HUDEP-2 (cell line): ENCODE measurements at regions not wholly inside any gene's neighbourhood (a gene's known extent, or its start where the extent isn't known, plus 50 kb on each side); places are given as distances from the start of the nearest gene placed in this dataset.
"Not testable (repeated sequence)": the region's sequence is repeated elsewhere in the genome, so short reads cannot be mapped to it uniquely, and the experiment has no call there.

Experiments
- DNase-seq, 76 experiments: peaks; one replicate each; lab custom pipeline; 2025; ENCODE audit not compliant: unreplicated experiment in 76 of 76; lab: John Stamatoyannopoulos, UW

DNA sequence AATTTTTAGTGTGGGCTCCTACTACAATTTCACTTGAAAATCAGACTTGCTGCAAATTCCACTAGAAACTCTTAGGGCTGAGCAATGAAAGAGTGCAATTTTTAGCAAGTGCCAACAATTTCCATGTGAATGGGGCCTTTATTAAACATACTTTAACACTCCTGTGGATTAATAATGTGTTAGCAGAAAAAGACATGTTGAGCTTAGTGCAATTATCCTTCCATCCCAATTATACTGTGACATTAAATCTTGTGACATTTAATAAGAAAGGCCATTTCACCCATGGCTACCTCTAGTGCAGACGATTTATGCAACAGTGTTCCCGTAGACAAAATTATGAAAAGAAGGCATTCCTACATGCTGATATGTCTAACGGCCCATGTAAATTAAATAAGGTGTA, 639.7 kb downstream of the STK39 start:
- DNase-seq: no peak

DNA sequence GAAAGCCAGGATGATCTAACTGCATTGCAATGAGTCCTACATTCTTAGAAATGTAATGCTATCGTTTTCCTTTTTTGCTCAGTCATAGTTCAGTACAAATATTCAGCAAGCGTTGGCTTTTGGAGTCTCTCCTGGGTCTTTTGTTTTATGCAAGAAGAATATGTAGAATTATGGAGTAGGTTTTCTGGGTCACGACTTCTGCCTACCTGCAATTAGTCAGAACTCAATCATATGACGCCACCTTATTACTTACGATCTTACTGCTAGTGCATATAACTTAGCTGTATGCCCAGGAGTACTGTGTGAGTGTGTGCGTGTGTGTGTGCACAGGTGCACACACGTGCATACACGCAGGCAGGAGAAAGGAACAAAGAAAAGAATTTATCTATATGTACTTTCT, 640.2 kb downstream of the STK39 start:
- DNase-seq: no peak

DNA sequence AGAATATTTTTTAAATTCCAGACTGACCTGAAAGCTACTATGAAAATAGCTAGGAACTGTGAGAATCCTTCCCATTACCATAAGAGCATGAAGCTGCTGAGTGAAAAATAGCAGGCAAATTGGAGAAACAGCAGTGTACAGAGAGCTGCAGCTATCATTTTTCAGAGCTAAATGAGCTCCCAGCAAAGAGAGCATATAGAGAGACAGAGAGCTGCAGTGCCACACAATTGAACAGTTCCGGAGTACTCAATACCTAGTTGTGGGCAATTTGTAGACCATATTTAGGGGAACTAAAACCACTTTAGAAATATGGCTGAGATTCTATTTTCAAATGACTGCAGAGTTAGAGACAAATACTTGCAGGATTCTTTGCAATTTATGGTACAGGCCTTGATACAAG, 645.3 kb downstream of the STK39 start:
- DNase-seq: no peak

DNA sequence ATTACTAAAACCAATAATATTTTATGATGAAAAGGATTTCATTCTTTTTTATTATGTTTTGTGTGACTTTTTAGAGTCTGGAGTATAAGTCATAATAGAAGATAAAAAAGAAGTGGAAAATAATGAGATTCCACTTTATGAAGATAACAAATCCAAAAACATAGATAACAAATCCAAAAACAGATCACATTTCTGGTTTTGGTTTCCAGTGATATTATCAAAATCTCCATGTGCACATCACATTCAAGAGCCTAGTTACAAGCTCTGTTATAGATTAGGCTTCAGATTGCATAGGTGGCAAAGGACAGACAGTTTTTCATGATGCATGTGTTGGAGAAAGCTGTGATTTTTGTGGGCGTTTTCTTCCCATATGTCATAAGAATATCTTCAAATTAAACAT, 648.2 kb downstream of the STK39 start:
- no peak for DNase-seq

DNA sequence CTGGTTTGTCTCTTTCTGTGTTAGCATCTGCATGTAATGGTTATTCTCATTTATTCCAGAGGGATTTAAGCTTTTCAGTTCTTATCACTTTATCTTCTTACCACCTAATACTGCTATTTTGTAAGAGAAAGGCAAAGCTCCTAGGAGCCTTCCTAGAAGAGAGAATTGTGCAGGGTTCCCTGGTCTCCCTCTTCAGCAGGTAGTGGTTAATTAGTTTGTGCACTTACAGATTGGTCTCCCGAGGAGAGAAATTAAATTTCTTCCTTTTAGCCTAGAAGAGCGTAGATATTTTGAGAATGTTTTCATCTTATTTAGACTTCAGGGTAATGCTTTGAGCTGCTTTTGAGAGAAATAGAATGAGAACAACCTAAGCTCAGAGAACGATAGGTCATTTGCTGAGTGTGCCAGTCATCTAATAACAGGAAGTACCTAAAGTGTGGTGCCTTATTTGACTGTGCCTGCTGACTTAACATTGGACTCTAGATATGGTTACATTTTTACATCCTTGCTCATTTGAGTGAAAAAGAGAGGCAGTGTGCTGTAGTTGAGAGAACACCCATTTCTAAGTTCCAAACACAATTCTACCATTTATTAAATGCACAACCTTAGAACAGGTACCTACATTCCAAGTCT, 651.4 kb downstream of the STK39 start:
- DNase-seq: no peak

DNA sequence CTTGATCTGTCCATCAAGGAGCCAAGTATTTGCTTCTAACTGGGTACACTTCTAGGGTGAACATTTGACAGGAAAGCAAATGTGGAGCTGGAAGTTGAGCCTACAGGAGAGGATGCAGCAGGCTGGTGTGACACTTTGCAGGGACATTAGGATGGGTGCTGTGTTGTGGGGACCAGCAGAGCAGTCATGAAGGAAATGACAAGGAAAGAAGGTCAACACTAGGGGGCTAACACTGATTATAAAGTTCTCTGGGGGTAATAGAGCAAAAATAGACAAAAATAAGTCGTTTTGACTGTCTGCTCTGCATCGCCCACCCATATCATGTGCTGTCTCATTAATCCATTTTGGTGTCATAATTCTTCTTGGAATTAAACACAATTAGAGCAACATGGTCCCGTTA, 652.4 kb downstream of the STK39 start:
- DNase-seq: no peak

DNA sequence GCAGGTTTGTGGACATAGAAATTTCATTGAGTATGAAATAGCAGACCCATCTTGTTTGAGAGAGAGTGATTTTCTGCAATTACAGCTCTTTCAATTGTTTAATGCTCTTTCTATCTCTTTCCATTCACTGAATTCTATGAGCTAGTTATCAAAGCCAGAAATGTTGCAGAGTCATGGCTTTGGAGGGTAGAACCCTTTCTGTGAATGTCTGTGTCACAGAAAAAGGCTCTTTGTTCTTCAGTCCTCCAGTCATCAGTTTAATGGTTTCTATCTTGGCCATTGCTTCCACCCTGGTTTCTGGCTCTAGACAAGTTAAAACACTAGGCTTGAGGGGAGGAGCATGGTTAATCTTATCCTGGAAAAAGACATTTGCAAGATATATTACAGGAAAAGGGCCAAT, 655.0 kb downstream of the STK39 start:
- DNase-seq: no peak

DNA sequence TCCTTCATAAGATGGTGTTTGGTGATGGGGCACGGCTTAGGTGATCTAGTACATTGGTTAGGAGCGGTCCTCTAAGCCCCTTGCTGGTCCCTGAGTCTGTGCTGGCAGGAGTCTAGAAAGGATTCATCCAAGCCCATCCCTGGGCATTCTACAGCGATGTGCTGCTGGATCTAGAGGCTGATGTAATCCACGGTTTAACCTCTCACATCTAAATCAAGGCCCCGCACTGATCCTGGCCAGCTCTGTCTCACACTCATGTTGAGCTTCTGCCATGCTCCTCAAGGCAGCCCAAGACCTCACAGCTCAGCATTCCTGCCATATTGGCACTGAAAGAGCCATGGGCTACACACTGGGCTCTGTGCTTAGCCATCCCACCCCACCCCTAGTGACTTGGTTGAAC, 664.8 kb downstream of the STK39 start:
- DNase-seq: no peak

DNA sequence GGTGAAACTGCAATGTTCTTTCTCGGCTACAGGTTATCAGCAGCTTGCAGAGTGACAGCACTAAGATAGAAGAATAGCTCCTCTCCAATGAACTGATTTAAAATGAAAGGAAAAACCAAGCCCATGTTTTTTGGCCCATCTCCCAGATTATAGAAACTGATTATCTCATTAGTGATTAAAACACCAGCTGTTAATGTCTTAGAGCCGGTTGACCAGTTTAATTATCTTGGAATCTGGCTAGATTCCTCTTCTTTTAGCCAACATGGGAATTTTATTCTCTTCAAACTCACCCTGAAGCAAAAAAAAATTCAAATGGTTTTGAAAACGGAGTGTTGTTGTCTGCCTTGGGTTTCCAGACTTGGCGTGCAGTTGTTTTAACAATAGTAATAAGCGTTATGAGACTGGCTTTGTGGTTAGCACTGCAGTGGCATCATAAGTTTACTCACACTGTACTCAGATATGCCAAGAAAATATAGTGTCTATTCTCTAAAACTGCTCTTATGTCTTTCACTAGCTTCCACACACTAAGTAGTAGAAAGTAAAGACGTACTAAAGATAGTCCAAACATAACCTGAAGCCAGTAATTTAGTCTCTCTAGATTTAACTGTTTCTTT, 665.3 kb downstream of the STK39 start:
- DNase-seq: no peak

DNA sequence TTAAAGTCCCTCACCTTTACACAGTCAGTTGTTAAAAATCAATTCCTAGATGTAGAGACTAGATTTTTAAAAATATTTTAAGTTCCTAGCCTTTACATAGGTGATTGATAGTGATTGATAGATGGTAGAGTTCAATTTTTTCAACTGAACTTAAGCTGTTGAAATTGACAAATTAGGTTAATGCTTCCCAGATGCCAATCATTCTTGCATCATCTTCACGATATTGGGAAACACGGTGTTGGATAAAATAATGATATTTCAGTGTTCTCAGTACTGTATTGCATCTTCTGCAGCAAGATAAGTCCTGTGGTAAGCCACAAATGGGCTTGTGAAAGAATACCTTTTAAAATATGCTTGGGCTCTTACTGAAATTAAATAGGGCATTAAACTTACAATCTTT, 667.6 kb downstream of the STK39 start:
- DNase-seq: no peak

DNA sequence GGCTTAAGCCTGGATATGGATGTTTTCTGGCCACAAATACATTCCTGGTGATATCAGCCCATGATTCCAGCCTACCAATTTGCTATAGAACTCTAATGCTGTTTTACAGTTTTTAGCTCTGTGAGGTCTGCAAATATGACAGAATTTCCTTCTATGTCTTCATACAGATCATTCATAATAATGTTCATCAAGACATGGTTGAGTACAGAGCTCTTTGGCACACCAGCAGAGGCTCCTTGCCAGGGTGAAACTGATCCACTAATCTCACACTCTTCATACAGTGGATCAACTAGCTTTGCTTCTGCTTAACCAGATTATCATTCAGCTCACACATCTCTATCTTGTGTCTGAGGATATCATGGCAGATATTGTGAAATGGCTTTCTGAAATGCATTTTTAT, 672.1 kb downstream of the STK39 start:
- no peak for DNase-seq

DNA sequence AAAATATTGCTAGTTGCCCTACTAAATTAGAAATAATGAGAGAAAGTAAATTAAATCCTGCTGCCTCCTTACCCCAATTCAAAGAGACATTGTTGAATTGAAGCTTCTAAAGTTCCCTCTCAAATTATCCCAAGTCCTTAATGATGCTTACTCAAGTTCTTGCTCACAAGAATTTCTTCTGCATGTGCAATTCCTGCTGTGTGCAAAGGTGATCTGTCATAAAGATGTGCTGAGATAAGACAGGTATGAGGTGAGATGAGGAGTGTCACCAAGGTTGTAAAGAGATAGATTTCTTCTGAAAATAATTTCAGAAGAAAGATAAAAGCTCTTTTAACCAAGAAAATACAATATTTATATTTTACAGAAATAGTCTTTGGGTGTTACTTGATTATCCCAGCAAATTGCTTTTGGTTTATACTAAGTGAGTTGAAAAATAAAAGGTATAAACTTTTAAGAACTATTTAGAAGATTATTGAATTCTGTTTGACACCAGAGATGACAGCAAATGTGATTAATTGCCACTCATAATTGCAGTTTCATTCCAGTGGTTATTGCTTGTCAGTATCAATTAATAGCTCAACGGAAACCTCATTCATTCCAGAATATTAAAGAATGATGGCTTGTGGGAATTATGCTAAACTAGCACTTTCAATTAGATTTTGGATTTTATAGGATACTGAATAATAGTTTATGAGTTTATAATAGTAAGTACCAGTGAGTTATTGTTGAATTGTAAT, 674.3 kb downstream of the STK39 start:
- DNase-seq: no peak

DNA sequence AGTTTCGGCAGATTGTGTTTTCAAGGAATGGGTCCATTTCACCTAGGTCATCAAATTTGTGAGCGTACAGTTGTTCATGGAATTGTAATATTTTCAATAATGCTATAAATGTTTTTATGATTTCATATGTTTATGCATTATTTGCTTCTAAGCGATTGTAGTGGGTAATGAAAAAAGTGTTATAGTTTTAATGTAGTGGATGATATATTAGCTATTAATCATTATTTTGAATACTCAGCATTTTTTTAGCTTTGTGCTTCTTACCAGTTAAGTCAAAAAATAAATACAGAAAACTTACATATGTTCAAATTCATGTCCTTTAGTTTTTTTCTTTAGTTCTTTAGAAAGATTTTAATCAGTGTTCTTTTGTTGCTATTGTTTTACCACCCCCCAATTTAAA, 677.0 kb downstream of the STK39 start:
- no peak for DNase-seq

DNA sequence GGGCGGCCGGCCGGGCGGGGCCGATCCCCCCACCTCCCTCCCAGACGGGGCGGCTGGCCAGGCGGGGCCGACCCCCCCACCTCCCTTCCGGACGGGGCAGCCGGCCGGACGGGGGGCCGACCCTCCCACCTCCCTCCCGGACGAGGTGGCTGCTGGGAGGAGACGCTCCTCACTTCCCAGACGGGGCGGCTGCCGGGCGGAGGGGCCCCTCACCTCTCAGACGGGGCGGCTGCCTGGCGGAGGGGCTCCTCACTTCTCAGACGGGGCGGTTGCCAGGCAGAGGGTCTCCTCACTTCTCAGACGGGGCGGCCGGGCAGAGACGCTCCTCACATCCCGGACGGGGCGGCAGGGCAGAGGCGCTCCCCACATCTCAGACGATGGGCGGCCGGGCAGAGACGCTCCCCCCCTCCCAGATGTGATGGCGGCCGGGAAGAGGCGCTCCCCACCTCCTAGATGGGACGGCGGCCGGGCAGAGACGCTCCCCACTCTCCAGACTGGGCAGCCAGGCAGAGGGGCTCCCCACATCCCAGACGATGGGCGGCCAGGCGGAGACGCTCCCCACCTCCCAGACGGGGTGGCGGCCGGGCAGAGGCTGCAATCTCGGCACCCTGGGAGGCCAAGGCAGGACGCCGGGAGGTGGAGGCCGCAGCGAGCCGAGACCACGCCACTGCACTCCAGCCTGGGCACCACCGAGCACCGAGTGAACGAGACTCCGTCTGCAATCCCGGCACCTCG, 675.8 kb downstream of the XIRP2 start:
- DNase-seq: not testable (repeated sequence)

DNA sequence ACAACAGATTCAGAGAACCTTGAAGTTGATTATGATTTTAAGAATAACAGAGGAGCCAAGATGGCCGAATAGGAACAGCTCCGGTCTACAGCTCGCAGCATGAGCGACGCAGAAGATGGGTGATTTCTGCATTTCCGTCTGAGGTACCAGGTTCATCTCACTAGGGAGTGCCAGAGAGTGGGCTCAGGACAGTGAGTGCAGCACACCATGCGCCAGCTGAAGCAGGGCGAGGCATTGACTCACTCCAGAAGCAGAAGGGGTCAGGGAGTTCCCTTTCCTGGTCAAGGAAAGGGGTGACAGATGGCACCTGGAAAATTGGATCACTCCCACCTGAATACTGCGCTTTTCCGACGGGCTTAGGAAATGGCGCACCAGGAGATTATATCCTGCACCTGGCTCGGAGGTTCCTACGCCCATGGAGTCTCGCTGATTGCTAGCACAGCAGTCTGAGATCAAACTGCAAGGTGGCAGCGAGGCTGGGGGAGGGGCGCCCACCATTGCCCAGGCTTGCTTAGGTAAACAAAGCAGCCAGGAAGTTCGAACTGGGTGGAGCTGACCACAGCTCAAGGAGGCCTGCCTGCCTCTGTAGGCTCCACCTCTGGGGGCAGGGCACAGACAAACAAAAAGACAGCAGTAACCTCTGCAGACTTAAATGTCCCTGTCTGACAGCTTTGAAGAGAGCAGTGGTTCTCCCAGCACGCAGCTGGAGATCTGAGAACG, 670.2 kb downstream of the XIRP2 start:
- DNase-seq: not testable (repeated sequence)

DNA sequence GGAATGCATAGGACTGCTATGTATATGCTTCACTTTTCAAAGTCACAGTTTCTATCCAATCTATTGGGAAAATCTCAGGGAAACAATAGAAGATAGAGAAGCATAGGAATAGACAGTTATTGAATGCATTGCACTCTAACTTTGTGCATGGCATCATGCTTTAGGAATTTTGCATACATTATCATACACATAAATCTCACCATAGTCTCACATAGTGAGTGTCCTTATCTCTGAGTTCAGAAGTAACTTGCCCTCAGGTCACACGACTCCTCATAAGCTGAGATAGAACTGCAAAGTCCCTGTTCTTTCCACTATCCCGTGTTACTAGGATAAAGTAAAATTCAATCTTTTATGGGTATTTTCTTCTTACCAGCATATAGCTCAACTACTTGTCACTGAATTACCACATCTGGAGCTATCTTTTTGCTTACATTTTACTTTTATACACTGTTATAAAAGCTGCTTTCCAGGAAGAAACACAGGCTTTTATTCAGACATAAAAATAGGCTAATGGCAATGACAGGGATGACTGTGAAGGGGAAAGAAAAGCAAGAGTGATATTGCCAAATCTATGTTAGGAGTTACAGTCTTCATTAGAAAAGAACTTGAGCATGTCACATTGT, 666.9 kb downstream of the XIRP2 start:
- no peak for DNase-seq

DNA sequence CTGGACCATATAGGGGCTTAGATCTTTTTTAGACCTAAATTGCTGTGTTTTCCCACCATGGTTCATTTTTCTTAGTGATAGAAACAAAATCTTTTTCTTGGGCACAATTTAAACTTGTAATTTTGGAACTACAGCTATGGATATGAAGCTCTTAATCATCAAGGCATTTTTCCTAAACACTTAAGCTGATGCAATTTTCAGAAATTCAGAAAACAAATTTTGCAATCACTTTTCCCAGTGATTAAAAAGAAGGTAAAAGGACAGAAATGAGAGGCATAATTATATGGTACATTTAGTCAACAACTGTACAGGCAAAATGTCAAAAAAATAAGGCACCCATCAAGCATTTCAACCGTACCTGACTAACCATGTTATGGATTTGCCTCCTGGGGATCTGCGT, 665.4 kb downstream of the XIRP2 start:
- no peak for DNase-seq

DNA sequence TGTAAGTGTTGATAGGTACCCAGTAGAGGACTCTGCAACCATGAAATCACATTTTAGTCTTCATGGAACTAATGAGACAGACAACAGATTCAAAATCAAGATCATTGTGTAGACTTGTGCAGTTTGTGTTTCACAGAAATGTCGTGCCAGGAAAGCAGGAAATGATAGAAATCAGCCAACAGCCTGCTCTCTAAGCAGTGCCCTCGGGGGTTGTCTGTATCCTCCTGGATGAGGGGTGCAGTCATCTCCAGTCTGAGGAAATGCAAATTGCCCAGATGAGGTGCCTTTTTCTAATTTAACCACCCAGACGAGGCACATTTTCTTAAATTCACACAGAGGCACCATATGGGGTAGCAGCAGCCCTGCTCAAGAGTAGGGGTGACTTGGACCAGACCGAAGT, 663.1 kb downstream of the XIRP2 start:
- DNase-seq: no peak

DNA sequence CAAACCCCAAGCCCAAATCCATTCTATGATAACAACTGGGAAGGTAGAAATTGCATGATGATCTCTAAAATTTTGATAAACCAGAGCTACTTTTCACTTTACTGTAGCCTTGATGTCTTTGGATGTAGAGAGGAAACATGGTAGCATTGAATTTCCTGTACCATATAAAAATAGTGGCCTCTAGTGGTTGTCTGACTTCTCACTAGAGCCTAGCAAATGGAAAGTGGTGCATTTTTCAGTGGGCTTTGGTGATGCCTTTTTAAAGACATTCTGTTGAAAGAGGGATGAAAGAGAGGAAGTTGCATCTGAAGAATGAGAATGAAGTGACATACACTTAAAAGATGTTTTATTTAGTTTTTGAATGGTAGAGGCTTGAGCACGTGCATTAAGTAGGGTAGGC, 662.2 kb downstream of the XIRP2 start:
- DNase-seq: no peak

DNA sequence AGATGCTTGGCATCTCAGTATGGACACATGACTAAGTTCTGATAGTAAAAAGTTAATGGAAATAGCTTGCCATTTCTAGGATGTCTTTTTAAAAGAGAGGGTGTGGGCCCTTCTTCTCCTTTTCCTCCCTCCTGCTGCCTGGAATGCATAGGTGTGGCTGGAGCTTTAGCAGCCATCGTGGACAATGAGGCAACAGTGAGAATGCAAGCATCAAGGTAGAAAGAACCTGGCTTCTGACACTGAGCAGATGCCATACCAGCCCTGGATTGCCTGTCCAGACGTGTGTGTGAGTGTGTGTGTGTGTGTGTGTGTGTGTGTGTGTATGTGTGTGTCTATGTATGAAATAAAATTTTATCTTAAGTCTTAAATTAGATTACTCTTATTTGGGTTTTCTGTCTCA, 660.1 kb downstream of the XIRP2 start:
- no peak for DNase-seq

DNA sequence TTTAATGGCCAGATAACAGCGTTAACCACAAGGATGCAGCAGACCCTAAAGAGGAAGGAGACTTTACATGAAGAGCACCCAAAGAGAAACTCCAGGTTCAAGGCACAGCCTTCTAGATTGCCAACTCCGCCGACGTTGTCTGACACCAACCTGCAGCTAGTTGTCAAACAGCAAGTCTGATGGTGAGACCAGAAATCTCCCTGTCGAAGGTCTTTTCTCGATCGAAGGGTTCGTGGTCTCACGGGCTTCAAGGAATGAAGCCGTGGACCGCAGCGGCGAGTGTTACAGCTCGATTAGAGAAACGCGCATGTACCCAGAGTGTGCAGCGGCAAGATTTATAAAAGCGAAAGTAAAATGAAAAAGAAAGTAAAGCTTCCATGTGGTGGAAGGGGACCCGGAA, 656.3 kb downstream of the XIRP2 start:
- no peak for DNase-seq
